ENCODE measurements at regions not wholly inside any gene's neighbourhood (a gene's known extent, or its start where the extent isn't known, plus 50 kb on each side); places are given as distances from the start of the nearest gene placed in this dataset.

DNA sequence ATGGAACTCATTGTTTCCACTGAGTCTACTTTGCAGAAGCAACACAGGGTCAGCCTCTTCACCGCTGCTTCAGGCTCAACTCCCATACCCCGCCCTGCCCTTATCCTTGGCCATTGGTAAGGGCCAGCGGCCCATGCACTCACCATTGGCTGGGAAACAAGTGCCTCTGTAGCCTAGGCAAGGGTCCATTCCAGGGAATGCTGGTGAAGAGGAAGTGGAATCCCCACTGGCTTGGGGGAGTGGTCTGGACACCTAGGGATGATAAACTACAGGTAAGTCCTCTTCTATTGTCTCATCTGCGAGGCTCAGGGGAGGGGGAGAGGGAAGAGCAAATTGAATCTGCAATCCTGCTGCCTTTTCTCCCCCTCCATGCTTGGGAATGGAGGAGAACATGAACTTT lies 153.1 kb downstream of the SH3BGRL start:
- intact Hi-C loops (cut with micrococcal nuclease) = no loop called here
- no peaks in the 10 kb centered on the region for H3K9me2 ChIP-seq (ENCODE audit: insufficient read depth)
- RAD21 ChIA-PET (ENCODE audit: low non-redundant PET in 1 of 2, low total read pairs in 2 of 2, uncharacterized antibody in 2 of 2, unreplicated experiment in 2 of 2) = no interaction called here

DNA sequence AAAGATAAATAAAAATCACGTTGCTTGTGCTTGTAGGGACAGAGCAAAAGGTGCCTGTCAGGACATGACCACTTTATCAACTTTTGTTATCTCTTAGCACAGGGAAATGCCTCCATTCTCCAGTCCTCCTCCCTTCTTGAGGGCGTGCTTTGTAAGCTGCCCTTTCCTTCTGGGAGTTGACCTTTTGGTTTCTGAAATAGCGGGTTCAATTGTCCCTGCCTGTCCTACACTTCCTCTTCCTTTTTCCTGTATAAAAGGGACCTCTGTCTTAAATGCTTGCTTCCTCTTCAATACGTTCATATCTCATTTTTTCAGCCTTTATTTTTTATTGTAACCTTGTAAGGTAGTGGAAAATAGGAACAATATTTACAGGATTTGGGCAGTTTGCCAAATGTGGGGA lies 153.5 kb downstream of the SH3BGRL start:
- no TSS peak for BruUV-seq (replicated peaks)
- ChIA-PET POLR2A (no interaction called here), CTCF (no interaction called here), RAD21 (ENCODE audit: low non-redundant PET in 1 of 2, low total read pairs in 2 of 2, uncharacterized antibody in 2 of 2, unreplicated experiment in 2 of 2) (no interaction called here)
- Histone ChIP-seq H3K9ac (ENCODE audit: low read length) (no peak overlapping the region), H3K36me3 (ENCODE audit: control insufficient read depth in 1 of 2, insufficient read depth in 2 of 2, low read length in 2 of 2) (no peaks in the 10 kb centered on the region), H3K4me2 (ENCODE audit: low read length) (no peak overlapping the region), H3K9me3 (ENCODE audit: control insufficient read depth in 1 of 2, insufficient read depth in 1 of 2, low read depth in 1 of 2, low read length in 2 of 2) (no peaks in the 10 kb centered on the region), H3K27me3 (ENCODE audit: insufficient read depth, low read length) (no peaks in the 10 kb centered on the region), H3K4me3 (replicated peaks in 1 of 2; ENCODE audit: low read depth in 1 of 2, low read length in 2 of 2) (no peak overlapping the region), H3K79me2 (ENCODE audit: insufficient read depth, low read length) (no peaks in the 10 kb centered on the region), H2AFZ (ENCODE audit: low read depth, low read length, poor library complexity, severe bottlenecking) (no peak overlapping the region), H3K27ac (ENCODE audit: low read depth, low read length) (no peak overlapping the region), H3K9me2 (ENCODE audit: insufficient read depth) (no peaks in the 10 kb centered on the region), H4K20me1 (ENCODE audit: insufficient read depth) (no peaks in the 10 kb centered on the region), H3K4me1 (ENCODE audit: control insufficient read depth in 1 of 2, insufficient read depth in 2 of 2, low read length in 2 of 2) (no peaks in the 10 kb centered on the region)
- ATAC-seq (no peak), DNase-seq (ENCODE audit: low read depth, low spot score) (no peak)
- intact Hi-C loops (cut with micrococcal nuclease) = no loop called here
- TF ChIP-seq YY1 (IDR thresholded peaks at IDR 0.05; ENCODE audit: extremely low read depth, insufficient replicate concordance, low read depth, low read length) (no peak), SIN3A (IDR thresholded peaks at IDR 0.05; ENCODE audit: low read depth) (no peak), RAD21 (IDR thresholded peaks at IDR 0.05; ENCODE audit: low read depth) (no peak), FOSL1 (IDR thresholded peaks at IDR 0.05; ENCODE audit: low read depth) (no peak), SRF (IDR thresholded peaks at IDR 0.05; ENCODE audit: low read depth) (no peak)
- TF ChIP-seq, protein P1, sequence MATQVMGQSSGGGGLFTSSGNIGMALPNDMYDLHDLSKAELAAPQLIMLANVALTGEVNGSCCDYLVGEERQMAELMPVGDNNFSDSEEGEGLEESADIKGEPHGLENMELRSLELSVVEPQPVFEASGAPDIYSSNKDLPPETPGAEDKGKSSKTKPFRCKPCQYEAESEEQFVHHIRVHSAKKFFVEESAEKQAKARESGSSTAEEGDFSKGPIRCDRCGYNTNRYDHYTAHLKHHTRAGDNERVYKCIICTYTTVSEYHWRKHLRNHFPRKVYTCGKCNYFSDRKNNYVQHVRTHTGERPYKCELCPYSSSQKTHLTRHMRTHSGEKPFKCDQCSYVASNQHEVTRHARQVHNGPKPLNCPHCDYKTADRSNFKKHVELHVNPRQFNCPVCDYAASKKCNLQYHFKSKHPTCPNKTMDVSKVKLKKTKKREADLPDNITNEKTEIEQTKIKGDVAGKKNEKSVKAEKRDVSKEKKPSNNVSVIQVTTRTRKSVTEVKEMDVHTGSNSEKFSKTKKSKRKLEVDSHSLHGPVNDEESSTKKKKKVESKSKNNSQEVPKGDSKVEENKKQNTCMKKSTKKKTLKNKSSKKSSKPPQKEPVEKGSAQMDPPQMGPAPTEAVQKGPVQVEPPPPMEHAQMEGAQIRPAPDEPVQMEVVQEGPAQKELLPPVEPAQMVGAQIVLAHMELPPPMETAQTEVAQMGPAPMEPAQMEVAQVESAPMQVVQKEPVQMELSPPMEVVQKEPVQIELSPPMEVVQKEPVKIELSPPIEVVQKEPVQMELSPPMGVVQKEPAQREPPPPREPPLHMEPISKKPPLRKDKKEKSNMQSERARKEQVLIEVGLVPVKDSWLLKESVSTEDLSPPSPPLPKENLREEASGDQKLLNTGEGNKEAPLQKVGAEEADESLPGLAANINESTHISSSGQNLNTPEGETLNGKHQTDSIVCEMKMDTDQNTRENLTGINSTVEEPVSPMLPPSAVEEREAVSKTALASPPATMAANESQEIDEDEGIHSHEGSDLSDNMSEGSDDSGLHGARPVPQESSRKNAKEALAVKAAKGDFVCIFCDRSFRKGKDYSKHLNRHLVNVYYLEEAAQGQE (IDR thresholded peaks at IDR 0.05; ENCODE audit: low read depth) = no peak

More for the DNA sequence above, 153.1 kb downstream of the SH3BGRL start:
- no peaks in the 10 kb centered on the region for H3K27me3 ChIP-seq (ENCODE audit: insufficient read depth, low read length)
- DNase-seq (ENCODE audit: low read depth, low spot score) (no peak), ATAC-seq (no peak)
- TF ChIP-seq, protein P2, sequence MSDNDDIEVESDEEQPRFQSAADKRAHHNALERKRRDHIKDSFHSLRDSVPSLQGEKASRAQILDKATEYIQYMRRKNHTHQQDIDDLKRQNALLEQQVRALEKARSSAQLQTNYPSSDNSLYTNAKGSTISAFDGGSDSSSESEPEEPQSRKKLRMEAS (IDR thresholded peaks at IDR 0.05) = no peak
- TF ChIP-seq ELF1 (IDR thresholded peaks at IDR 0.05; ENCODE audit: borderline replicate concordance, low read depth) = no peak
- TF ChIP-seq EZH2 (IDR thresholded peaks at IDR 0.05) = no peak
- no peak for TF ChIP-seq JUND (IDR thresholded peaks at IDR 0.05)
- no peak for TF ChIP-seq ZFX (IDR thresholded peaks at IDR 0.05)
- no peak for TF ChIP-seq POLR2A (IDR thresholded peaks at IDR 0.05; ENCODE audit: borderline replicate concordance, extremely low read depth, insufficient read depth, insufficient read length)
- H4K20me1 ChIP-seq (ENCODE audit: insufficient read depth) = no peaks in the 10 kb centered on the region
- no peaks in the 10 kb centered on the region for H3K79me2 ChIP-seq (ENCODE audit: insufficient read depth, low read length)
- no peak overlapping the region for H3K9ac ChIP-seq (ENCODE audit: low read length)
- H3K4me2 ChIP-seq (ENCODE audit: low read length) = no peak overlapping the region
- no peak overlapping the region for H3K27ac ChIP-seq (ENCODE audit: low read depth, low read length)
- POLR2A ChIA-PET = no interaction called here
- no peak overlapping the region for H3K4me3 ChIP-seq (replicated peaks in 1 of 2; ENCODE audit: low read depth in 1 of 2, low read length in 2 of 2)
- H3K9me3 ChIP-seq (ENCODE audit: control insufficient read depth in 1 of 2, insufficient read depth in 1 of 2, low read depth in 1 of 2, low read length in 2 of 2) = no peaks in the 10 kb centered on the region
- H3K36me3 ChIP-seq (ENCODE audit: control insufficient read depth in 1 of 2, insufficient read depth in 2 of 2, low read length in 2 of 2) = no peaks in the 10 kb centered on the region
- H2AFZ ChIP-seq (ENCODE audit: low read depth, low read length, poor library complexity, severe bottlenecking) = no peak overlapping the region
- H3K4me1 ChIP-seq (ENCODE audit: control insufficient read depth in 1 of 2, insufficient read depth in 2 of 2, low read length in 2 of 2) = no peaks in the 10 kb centered on the region
- CTCF ChIA-PET = no interaction called here
- BruUV-seq (replicated peaks) = no TSS peak

Data from HCT116 (cell line).